ENCODE measurements at regions not wholly inside any gene's neighbourhood (a gene's known extent, or its start where the extent isn't known, plus 50 kb on each side); places are given as distances from the start of the nearest gene placed in this dataset.

- no peak for DNase-seq (ENCODE audit: low spot score)
- Histone ChIP-seq H3K4me2 (ENCODE audit: low read depth, low read length) (no peak overlapping the region), H3K36me3 (replicated peaks in 1 of 2; ENCODE audit: control insufficient read depth in 1 of 2, insufficient read depth in 2 of 2, low read length in 2 of 2) (no peaks in the 10 kb centered on the region), H3K9ac (ENCODE audit: insufficient read depth, low read depth, low read length) (no peak overlapping the region), H3K27me3 (ENCODE audit: control insufficient read depth in 1 of 2, insufficient read depth in 2 of 2, low read length in 2 of 2) (no peaks in the 10 kb centered on the region), H3K27ac (ENCODE audit: extremely low read length, insufficient read depth, low read length) (no peak overlapping the region), H3K79me2 (ENCODE audit: insufficient read depth, low read length) (no peaks in the 10 kb centered on the region), H4K20me1 (ENCODE audit: insufficient read depth, low read length) (no peaks in the 10 kb centered on the region), H3K4me1 (ENCODE audit: insufficient read depth, low read length) (no peaks in the 10 kb centered on the region), H3K4me3 (replicated peaks in 1 of 3; ENCODE audit: insufficient read depth in 1 of 3, low read depth in 2 of 3, low read length in 3 of 3) (no peak overlapping the region), H3K9me3 (ENCODE audit: low read length) (no peaks in the 10 kb centered on the region), H2AFZ (ENCODE audit: low read length) (no peak overlapping the region)
- CTCF ChIA-PET (ENCODE audit: low intra/inter-chr PET ratio, low total read pairs): no interaction called here
- ATAC-seq: no peak
- POLR2A ChIA-PET: no interaction called here
- BruUV-seq (replicated peaks): no TSS peak
- in situ Hi-C loops (cut with HindIII; ENCODE audit: extremely low pct_ligation_motif_present, low pct_unique_long_range_greater_than_20kb): no loop called here
- WGBS (ENCODE audit: low lambda C conversion rate): 0% methylated on average over 1 of the region's 1 CpG
- FAIRE-seq: no peak
- no peak for TF ChIP-seq ZSCAN21 (CRISPR knock-in tag; IDR thresholded peaks at IDR 0.05; ENCODE audit: borderline replicate concordance)
- no peak for TF ChIP-seq ARID5B (CRISPR knock-in tag; IDR thresholded peaks at IDR 0.05)
- no peak for TF ChIP-seq ZBTB25 (CRISPR knock-in tag; IDR thresholded peaks at IDR 0.05)
- TF ChIP-seq BCL3 (CRISPR knock-in tag; IDR thresholded peaks at IDR 0.05): no peak
- TF ChIP-seq NAIF1 (CRISPR knock-in tag; IDR thresholded peaks at IDR 0.05; ENCODE audit: borderline replicate concordance): no peak
- TF ChIP-seq HDAC2 (CRISPR knock-in tag; IDR thresholded peaks at IDR 0.05): no peak
- TF ChIP-seq IRF2 (CRISPR knock-in tag; IDR thresholded peaks at IDR 0.05): no peak
- intact Hi-C loops (cut with micrococcal nuclease; ENCODE audit: unreplicated experiment): no loop called here
Measured at GRCh38 chr13:63643543-63643942, 2227.9 kb upstream of the PCDH20 start.
